ENCODE measurements at regions not wholly inside any gene's neighbourhood (a gene's known extent, or its start where the extent isn't known, plus 50 kb on each side); places are given as distances from the start of the nearest gene placed in this dataset.

GRCh38 chr11:11076276-11076675 lies 218.4 kb upstream of the ZBED5 start:
- peaks cover 0 to 2% of the 10 kb centered on the region in 2 experiments for H3K27me3 ChIP-seq (ENCODE audit: control insufficient read depth in 2 of 2, insufficient read depth in 2 of 2, low read length in 2 of 2)
- no peaks in the 10 kb centered on the region for H3K4me1 ChIP-seq (ENCODE audit: control insufficient read depth, extremely low read depth, insufficient read depth, low read length)
- no peaks in the 10 kb centered on the region for H3K36me3 ChIP-seq (ENCODE audit: control insufficient read depth in 2 of 2, extremely low read depth in 1 of 2, insufficient read depth in 2 of 2, low read length in 2 of 2)
- DNase-seq (ENCODE audit: low read depth, low spot score) (no peak), FAIRE-seq (no peak)
- H3K9me3 ChIP-seq (replicated peaks; ENCODE audit: control insufficient read depth, insufficient read depth, low read length), result no peaks in the 10 kb centered on the region
- no peak overlapping the region for H2AFZ ChIP-seq (ENCODE audit: low read depth, low read length)
- no peak overlapping the region for H3K4me2 ChIP-seq (ENCODE audit: insufficient read depth, low read length)
- H3K9ac ChIP-seq (replicated peaks; ENCODE audit: extremely low read depth, insufficient read depth, low read length), result no peak overlapping the region
- H3K27ac ChIP-seq (ENCODE audit: insufficient read depth, low read depth, low read length), result no peak overlapping the region
- intact Hi-C loops (cut with micrococcal nuclease) (no loop called here), dilution Hi-C loops (cut with MboI; ENCODE audit: extremely low pct_ligation_motif_present, low sequenced_read_pairs) (no loop called here)
- CTCF ChIA-PET, result interaction anchor here (2.4 kb wide), 1 partner anchor 283 kb away, joined by 7 read pairs; no protein-coding TSS in a partner anchor
- no peaks in the 10 kb centered on the region for H3K9me1 ChIP-seq (replicated peaks; ENCODE audit: control insufficient read depth, extremely low read depth, insufficient read depth, low read length)
- TF ChIP-seq EZH2 (IDR thresholded peaks at IDR 0.05; ENCODE audit: borderline replicate concordance, low read depth, low read length, severe bottlenecking) (no peak), POLR2AphosphoS5 (IDR thresholded peaks at IDR 0.05; ENCODE audit: insufficient read depth, low read depth, low read length) (no peak), MYC (IDR thresholded peaks at IDR 0.05; ENCODE audit: low read depth, low read length) (no peak), FOS (IDR thresholded peaks at IDR 0.05; ENCODE audit: borderline replicate concordance, insufficient read depth, low read length) (no peak), POLR2A (IDR thresholded peaks at IDR 0.05; ENCODE audit: low read depth, low read length) (no peak), GATA2 (IDR thresholded peaks at IDR 0.05; ENCODE audit: insufficient read depth, insufficient read length, low read depth, low read length) (no peak), JUN (IDR thresholded peaks at IDR 0.05; ENCODE audit: borderline replicate concordance, insufficient read depth, insufficient read length, low read depth) (no peak)
- TF ChIP-seq, protein P1, sequence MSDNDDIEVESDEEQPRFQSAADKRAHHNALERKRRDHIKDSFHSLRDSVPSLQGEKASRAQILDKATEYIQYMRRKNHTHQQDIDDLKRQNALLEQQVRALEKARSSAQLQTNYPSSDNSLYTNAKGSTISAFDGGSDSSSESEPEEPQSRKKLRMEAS (IDR thresholded peaks at IDR 0.05; ENCODE audit: insufficient read depth, insufficient read length), result no peak
- TF ChIP-seq, protein P2, sequence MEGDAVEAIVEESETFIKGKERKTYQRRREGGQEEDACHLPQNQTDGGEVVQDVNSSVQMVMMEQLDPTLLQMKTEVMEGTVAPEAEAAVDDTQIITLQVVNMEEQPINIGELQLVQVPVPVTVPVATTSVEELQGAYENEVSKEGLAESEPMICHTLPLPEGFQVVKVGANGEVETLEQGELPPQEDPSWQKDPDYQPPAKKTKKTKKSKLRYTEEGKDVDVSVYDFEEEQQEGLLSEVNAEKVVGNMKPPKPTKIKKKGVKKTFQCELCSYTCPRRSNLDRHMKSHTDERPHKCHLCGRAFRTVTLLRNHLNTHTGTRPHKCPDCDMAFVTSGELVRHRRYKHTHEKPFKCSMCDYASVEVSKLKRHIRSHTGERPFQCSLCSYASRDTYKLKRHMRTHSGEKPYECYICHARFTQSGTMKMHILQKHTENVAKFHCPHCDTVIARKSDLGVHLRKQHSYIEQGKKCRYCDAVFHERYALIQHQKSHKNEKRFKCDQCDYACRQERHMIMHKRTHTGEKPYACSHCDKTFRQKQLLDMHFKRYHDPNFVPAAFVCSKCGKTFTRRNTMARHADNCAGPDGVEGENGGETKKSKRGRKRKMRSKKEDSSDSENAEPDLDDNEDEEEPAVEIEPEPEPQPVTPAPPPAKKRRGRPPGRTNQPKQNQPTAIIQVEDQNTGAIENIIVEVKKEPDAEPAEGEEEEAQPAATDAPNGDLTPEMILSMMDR (IDR thresholded peaks at IDR 0.05; ENCODE audit: extremely low read depth in 1 of 2, insufficient read depth in 1 of 2, low read depth in 1 of 2, low read length in 2 of 2), result no peak
- no peaks in the 10 kb centered on the region for H3K79me2 ChIP-seq (ENCODE audit: control insufficient read depth, insufficient read depth, low read length)
- BruUV-seq (replicated peaks), result no TSS peak
- POLR2A ChIA-PET, result no interaction called here
- no peaks in the 10 kb centered on the region for H4K20me1 ChIP-seq (replicated peaks; ENCODE audit: control insufficient read depth, extremely low read depth, insufficient read depth, low read length)
- no peak overlapping the region for H3K4me3 ChIP-seq (replicated peaks in 1 of 3; ENCODE audit: insufficient read depth in 1 of 3, low read depth in 1 of 3, low read length in 3 of 3)
